ENCODE measurements at regions not wholly inside any gene's neighbourhood (a gene's known extent, or its start where the extent isn't known, plus 50 kb on each side); places are given as distances from the start of the nearest gene placed in this dataset.

DNA sequence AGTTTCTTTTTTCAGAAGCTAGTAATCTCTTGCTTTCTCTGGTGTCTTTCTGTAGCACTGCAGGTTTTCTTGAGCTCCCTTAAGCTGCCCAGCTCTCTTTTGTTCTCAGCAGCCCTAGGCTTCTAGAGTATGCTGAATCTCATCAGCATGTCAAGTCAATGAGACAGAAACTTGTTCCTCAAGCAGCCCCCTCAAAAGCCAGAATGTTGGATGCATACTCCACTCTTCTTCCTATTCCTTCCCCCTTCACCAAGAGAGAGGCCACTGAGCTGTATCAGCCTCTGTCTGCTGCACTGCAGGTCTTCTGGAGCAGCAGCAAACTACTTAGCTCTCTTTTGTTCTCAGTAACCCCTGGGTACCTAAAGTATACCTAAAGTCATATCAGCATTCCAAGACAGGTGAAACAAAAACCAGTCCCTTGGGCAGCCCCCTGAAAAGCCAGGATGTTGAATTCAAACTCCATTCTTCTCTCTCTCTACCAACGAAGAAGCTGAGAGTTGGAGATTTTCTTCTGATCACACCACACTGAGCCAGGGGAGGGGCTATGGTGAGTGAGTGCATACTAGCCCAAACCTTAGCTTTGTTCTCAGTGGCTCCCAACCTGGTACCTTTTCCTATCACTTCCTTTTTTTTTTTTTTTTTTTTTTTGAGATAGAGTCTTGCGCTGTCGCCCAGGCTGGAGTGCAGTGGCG is 73.3 kb upstream of the WAC start:
- FAIRE-seq (no peak), DNase-seq (ENCODE audit: low read depth, low spot score) (no peak)
- Histone ChIP-seq H3K9me3 (replicated peaks; ENCODE audit: control insufficient read depth, insufficient read depth, low read length) (no peaks in the 10 kb centered on the region), H3K4me2 (ENCODE audit: insufficient read depth, low read length) (no peak overlapping the region), H4K20me1 (replicated peaks; ENCODE audit: control insufficient read depth, extremely low read depth, insufficient read depth, low read length) (no peaks in the 10 kb centered on the region), H3K36me3 (ENCODE audit: control insufficient read depth in 2 of 2, extremely low read depth in 1 of 2, insufficient read depth in 2 of 2, low read length in 2 of 2) (no peaks in the 10 kb centered on the region), H3K27ac (ENCODE audit: insufficient read depth, low read depth, low read length) (no peak overlapping the region), H3K27me3 (ENCODE audit: control insufficient read depth in 2 of 2, insufficient read depth in 2 of 2, low read length in 2 of 2) (peaks cover 0 to 1% of the 10 kb centered on the region in 2 experiments), H3K4me1 (ENCODE audit: control insufficient read depth, extremely low read depth, insufficient read depth, low read length) (no peaks in the 10 kb centered on the region), H3K4me3 (replicated peaks in 1 of 3; ENCODE audit: insufficient read depth in 1 of 3, low read depth in 1 of 3, low read length in 3 of 3) (no peak overlapping the region), H2AFZ (ENCODE audit: low read depth, low read length) (no peak overlapping the region), H3K9me1 (replicated peaks; ENCODE audit: control insufficient read depth, extremely low read depth, insufficient read depth, low read length) (no peaks in the 10 kb centered on the region), H3K9ac (replicated peaks; ENCODE audit: extremely low read depth, insufficient read depth, low read length) (no peak overlapping the region), H3K79me2 (ENCODE audit: control insufficient read depth, insufficient read depth, low read length) (no peaks in the 10 kb centered on the region)
- intact Hi-C loops (cut with micrococcal nuclease) (no loop called here), dilution Hi-C loops (cut with MboI; ENCODE audit: extremely low pct_ligation_motif_present, low sequenced_read_pairs) (no loop called here)
- POLR2A ChIA-PET: no interaction called here
- TF ChIP-seq EZH2 (IDR thresholded peaks at IDR 0.05; ENCODE audit: borderline replicate concordance, low read depth, low read length, severe bottlenecking): no peak
- TF ChIP-seq POLR2A (IDR thresholded peaks at IDR 0.05; ENCODE audit: low read depth, low read length): no peak
- no TSS peak for BruUV-seq (replicated peaks)
- CTCF ChIA-PET: no interaction called here

DNA sequence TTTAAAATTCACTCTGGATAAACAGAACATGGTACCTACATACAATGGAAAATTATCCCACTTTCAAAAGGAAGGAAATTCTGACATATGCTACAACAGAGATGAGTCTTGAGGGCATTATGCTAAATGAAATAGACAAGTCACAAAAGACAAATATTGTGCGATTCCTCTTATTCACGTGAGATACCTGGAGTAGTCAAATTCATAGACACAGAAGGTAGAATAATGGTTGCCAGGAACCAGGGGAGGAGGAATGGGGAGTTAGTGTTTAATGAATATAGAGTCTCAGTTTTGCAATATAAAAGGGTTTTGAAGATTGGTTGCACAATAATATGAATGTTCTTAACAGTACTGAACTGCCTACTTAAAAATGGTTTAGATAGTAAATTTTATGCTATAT is 69.8 kb upstream of the WAC start:
- BruUV-seq (replicated peaks): no TSS peak
- DNase-seq (ENCODE audit: low read depth, low spot score): no peak
- dilution Hi-C loops (cut with MboI; ENCODE audit: extremely low pct_ligation_motif_present, low sequenced_read_pairs) (no loop called here), intact Hi-C loops (cut with micrococcal nuclease) (no loop called here)
- Histone ChIP-seq H3K27ac (ENCODE audit: insufficient read depth, low read depth, low read length) (no peak overlapping the region), H3K9me3 (replicated peaks; ENCODE audit: control insufficient read depth, insufficient read depth, low read length) (no peaks in the 10 kb centered on the region), H3K9me1 (replicated peaks; ENCODE audit: control insufficient read depth, extremely low read depth, insufficient read depth, low read length) (no peaks in the 10 kb centered on the region), H3K4me2 (ENCODE audit: insufficient read depth, low read length) (no peak overlapping the region), H4K20me1 (replicated peaks; ENCODE audit: control insufficient read depth, extremely low read depth, insufficient read depth, low read length) (no peaks in the 10 kb centered on the region), H2AFZ (ENCODE audit: low read depth, low read length) (no peak overlapping the region), H3K4me1 (ENCODE audit: control insufficient read depth, extremely low read depth, insufficient read depth, low read length) (no peaks in the 10 kb centered on the region), H3K9ac (replicated peaks; ENCODE audit: extremely low read depth, insufficient read depth, low read length) (no peak overlapping the region), H3K27me3 (ENCODE audit: control insufficient read depth in 2 of 2, insufficient read depth in 2 of 2, low read length in 2 of 2) (peaks cover 0 to 1% of the 10 kb centered on the region in 2 experiments), H3K79me2 (ENCODE audit: control insufficient read depth, insufficient read depth, low read length) (no peaks in the 10 kb centered on the region), H3K36me3 (ENCODE audit: control insufficient read depth in 2 of 2, extremely low read depth in 1 of 2, insufficient read depth in 2 of 2, low read length in 2 of 2) (no peaks in the 10 kb centered on the region), H3K4me3 (replicated peaks in 1 of 3; ENCODE audit: insufficient read depth in 1 of 3, low read depth in 1 of 3, low read length in 3 of 3) (no peak overlapping the region)
- CTCF ChIA-PET: no interaction called here
- FAIRE-seq: no peak
- TF ChIP-seq FOS (IDR thresholded peaks at IDR 0.05; ENCODE audit: borderline replicate concordance, insufficient read depth, low read length) (no peak), MYC (IDR thresholded peaks at IDR 0.05; ENCODE audit: low read depth, low read length) (no peak), GATA2 (IDR thresholded peaks at IDR 0.05; ENCODE audit: insufficient read depth, insufficient read length, low read depth, low read length) (no peak), JUN (IDR thresholded peaks at IDR 0.05; ENCODE audit: borderline replicate concordance, insufficient read depth, insufficient read length, low read depth) (no peak), POLR2A (IDR thresholded peaks at IDR 0.05; ENCODE audit: low read depth, low read length) (no peak), EZH2 (IDR thresholded peaks at IDR 0.05; ENCODE audit: borderline replicate concordance, low read depth, low read length, severe bottlenecking) (no peak), POLR2AphosphoS5 (IDR thresholded peaks at IDR 0.05; ENCODE audit: insufficient read depth, low read depth, low read length) (no peak)
- TF ChIP-seq, protein P1, sequence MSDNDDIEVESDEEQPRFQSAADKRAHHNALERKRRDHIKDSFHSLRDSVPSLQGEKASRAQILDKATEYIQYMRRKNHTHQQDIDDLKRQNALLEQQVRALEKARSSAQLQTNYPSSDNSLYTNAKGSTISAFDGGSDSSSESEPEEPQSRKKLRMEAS (IDR thresholded peaks at IDR 0.05; ENCODE audit: insufficient read depth, insufficient read length): no peak
- TF ChIP-seq, protein P2, sequence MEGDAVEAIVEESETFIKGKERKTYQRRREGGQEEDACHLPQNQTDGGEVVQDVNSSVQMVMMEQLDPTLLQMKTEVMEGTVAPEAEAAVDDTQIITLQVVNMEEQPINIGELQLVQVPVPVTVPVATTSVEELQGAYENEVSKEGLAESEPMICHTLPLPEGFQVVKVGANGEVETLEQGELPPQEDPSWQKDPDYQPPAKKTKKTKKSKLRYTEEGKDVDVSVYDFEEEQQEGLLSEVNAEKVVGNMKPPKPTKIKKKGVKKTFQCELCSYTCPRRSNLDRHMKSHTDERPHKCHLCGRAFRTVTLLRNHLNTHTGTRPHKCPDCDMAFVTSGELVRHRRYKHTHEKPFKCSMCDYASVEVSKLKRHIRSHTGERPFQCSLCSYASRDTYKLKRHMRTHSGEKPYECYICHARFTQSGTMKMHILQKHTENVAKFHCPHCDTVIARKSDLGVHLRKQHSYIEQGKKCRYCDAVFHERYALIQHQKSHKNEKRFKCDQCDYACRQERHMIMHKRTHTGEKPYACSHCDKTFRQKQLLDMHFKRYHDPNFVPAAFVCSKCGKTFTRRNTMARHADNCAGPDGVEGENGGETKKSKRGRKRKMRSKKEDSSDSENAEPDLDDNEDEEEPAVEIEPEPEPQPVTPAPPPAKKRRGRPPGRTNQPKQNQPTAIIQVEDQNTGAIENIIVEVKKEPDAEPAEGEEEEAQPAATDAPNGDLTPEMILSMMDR (IDR thresholded peaks at IDR 0.05; ENCODE audit: extremely low read depth in 1 of 2, insufficient read depth in 1 of 2, low read depth in 1 of 2, low read length in 2 of 2): no peak
- POLR2A ChIA-PET: no interaction called here
